ENCODE measurements at regions not wholly inside any gene's neighbourhood (a gene's known extent, or its start where the extent isn't known, plus 50 kb on each side); places are given as distances from the start of the nearest gene placed in this dataset.

DNA sequence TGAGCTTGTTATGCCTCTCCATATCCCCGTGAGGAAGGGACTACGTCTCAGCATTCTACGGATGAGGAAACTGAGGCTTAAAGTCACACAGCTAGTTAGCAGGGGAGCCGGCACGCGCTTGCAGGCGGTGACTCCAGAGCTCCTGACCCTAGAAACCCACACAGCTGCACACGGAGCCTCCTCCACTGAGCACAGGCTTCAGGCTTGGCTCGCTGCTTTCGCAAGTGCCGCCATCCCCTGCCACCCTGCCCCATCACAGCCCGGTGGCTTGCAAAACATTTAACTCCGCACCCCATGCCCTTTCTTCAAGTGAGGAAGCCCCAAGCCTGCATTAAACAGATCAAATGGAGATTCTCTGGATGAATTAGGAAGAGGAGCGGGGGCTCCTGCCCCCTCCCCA, 138.3 kb downstream of the HSD17B3 start:
- TF ChIP-seq EP300 (IDR thresholded peaks at IDR 0.05; ENCODE audit: borderline replicate concordance) (no peak), TCF12 (IDR thresholded peaks at IDR 0.05; ENCODE audit: low read depth) (no peak), YY1 (IDR thresholded peaks at IDR 0.05; ENCODE audit: low read depth) (no peak), CEBPB (IDR thresholded peaks at IDR 0.05) (no peak), CREB1 (IDR thresholded peaks at IDR 0.05; ENCODE audit: low read depth) (no peak)

Measured in Ishikawa (cell line).